SH-SY5Y (cell line): ENCODE measurements at regions not wholly inside any gene's neighbourhood (a gene's known extent, or its start where the extent isn't known, plus 50 kb on each side); places are given as distances from the start of the nearest gene placed in this dataset.

Source experiments
- GATA2 ChIP-seq: IDR thresholded peaks from 2 replicates; pipeline ENCODE4 v1.6.1; 2011; ENCODE audit warnings: mild to moderate bottlenecking, low read depth, low read length
- GATA3 ChIP-seq: IDR thresholded peaks from 2 replicates; pipeline ENCODE4 v1.6.1; 2011; ENCODE audit warnings: low read depth, mild to moderate bottlenecking, low read length, moderate library complexity

- TF ChIP-seq GATA2 = no peak
- no peak for TF ChIP-seq GATA3
Measured at GRCh38 chr4:79044141-79044659, 105.0 kb upstream of the PAQR3 start.
